GM12874 (cell line): ENCODE measurements at regions not wholly inside any gene's neighbourhood (a gene's known extent, or its start where the extent isn't known, plus 50 kb on each side); places are given as distances from the start of the nearest gene placed in this dataset.

Experiments used
- CTCF ChIP-seq: IDR thresholded peaks from 2 replicates; pipeline ENCODE4 v1.5.1; 2011; ENCODE audit warnings: low read depth, mild to moderate bottlenecking, control low read depth, low read length, moderate library complexity; ENCODE audit not compliant: insufficient read depth

DNA sequence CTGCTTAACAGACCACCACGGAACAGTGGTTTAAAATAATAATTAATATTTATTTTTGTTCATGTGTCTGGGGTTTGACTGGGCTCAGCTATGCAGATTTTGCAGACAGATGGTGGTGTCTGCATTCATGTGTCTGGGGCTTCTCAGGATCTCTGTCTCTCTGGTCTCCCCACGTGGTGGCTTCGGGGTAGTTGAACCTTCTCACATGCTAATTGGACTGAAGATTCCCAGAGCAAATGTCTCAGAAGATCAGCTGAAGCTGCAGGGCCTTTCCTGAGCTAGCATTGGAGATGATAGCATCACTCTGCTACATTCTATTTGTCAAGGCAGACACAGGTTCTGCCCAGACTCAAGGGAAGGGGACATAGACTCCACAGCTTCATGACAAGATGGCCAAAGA lies 109.1 kb upstream of the DNAH14 start:
- no peak for TF ChIP-seq CTCF

DNA sequence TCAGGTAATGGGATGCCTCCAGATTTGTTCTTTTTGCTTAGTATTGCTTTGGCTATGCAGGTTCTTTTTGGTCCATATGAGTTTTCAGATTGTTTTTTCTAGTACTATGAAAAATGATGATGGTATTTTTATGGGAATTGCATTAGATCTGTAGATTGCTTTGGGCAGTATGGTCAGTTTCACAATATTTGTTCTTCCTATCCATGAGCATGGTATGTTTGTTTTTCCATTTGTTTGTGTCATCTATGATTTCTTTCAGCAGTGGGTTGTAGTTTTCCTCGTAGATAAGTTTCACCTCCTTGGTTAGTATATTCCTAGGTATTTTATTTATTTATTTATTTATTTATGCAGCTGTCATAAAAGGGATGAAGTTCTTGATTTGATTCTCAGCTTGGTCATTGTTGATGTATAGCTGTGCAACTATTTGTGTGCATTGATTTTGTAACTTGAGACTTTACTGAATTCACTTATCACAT lies 103.9 kb upstream of the DNAH14 start:
- TF ChIP-seq CTCF = no peak

DNA sequence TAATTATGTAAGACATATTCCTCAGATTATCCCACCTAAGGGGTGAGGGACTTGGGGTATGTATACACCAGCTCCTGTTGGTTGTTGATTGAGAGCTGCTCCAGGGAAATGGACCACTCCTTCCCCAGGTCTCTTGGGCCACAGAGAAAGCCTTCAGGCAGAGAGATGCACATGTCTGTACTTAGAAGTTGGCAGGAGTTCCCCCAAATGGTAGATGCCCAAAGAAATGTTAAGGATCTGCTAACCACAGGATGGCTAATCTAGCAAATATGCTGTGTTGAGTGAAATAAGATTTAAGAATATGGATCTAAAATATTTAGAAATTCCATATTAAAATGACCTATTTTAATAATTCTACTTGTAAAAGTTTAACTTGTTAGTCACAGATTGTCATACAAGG lies 100.8 kb upstream of the DNAH14 start:
- TF ChIP-seq CTCF = no peak

DNA sequence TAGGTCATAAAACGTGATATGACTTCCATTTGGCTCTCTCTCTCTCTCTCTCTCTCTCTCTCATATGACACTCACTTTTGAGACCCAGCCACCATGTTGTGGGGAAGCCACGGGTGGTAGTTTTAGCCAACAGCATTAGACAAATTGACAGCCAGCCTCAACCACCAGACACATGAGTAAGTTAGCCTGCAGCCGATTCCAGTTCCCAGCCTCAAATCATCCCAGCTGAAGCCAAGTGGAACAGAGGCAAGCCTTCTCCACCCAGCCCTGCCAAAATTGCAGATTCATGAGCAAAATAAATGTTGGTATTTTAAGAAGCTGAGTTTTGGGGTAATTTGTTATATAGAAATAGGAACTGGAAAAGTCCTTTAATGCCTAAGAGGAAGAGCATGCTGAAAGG lies 98.0 kb upstream of the DNAH14 start:
- no peak for TF ChIP-seq CTCF

DNA sequence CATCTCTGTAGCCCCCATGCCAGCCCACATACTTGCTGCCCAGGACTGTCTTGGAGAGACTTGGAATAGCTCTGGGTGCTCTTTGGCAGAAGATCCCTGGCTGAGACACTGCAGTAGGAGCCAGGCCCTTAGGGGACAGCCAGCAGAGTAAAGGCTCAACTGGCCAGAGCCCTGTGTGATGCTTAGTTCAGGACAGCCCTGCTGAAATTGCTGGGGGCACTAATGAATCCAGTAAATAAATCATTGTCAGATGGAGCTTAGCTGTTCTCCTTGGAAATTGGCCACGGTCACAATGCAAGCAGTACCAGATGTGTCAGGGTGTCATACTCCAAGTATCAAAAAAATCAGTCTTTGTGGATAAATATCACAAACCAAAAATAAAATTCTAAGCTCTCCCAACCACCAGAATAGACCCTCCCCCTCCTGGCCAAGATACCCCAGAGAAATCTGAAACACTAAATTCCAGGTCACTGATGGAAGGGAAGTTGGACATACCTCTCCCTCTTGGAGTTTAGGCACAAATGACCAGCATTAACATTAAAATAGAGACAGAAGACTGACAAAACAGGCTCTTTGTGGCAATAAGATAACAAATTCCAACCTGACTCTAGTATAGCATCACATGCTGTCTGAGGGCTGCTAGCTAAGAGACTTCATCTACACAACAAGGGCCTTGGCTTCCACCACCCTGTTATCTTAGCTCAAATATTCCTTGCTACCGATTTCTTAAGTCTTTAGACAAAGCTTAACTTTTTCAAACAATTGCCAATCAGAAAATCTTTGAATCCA lies 83.2 kb upstream of the DNAH14 start:
- no peak for TF ChIP-seq CTCF

GRCh38 chr1:224850446-224850845 lies 79.0 kb upstream of the DNAH14 start:
- TF ChIP-seq CTCF = no peak

DNA sequence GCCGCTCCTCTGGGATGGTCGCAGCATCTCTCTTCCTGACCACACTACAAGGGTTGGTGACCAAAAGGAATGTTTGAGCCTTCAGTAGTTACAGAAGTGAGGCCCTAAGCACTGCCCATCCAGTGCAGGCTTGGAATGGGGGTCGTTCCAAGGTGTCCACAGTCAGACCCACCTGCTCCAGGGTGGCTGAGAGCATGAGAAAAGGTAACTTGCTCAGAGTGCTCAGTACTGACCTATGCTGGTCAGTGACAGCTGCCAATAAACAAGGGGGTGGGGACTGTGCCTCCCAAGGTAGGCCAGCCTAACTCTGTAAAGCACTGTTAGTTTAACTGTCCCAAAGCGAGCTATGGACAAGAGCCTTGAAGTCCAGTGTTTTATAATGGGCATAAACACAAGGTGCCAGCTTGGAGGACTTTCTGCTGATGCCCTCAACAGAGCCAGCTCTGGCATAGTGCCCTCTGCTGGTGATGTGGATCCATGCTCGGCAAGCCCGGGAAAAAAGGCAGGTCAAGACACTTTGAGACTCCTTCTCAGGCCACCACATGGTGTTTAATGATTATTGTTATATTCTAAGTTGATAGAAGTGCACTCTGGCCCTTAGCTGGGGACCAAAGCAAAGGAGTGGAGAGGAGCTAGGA lies 78.1 kb upstream of the DNAH14 start:
- TF ChIP-seq CTCF = peak; percentile 84
